Activated CD4-positive, alpha-beta T cell treated with anti-CD3 and anti-CD28 coated beads for 48 hours (primary cell): ENCODE measurements at regions not wholly inside any gene's neighbourhood (a gene's known extent, or its start where the extent isn't known, plus 50 kb on each side); places are given as distances from the start of the nearest gene placed in this dataset.
"Not testable (repeated sequence)": the region's sequence is repeated elsewhere in the genome, so short reads cannot be mapped to it uniquely, and the experiment has no call there.

Experiments used
- DNase-seq: peaks from one replicate; pipeline ENCODE4 v3.0.0-alpha.2; 2020

- DNase-seq, result no peak
Measured at GRCh38 chr10:33725430-33725829, 391.0 kb upstream of the NRP1 start.

GRCh38 chr10:33723181-33723580, 388.7 kb upstream of the NRP1 start:
- no peak for DNase-seq

DNA sequence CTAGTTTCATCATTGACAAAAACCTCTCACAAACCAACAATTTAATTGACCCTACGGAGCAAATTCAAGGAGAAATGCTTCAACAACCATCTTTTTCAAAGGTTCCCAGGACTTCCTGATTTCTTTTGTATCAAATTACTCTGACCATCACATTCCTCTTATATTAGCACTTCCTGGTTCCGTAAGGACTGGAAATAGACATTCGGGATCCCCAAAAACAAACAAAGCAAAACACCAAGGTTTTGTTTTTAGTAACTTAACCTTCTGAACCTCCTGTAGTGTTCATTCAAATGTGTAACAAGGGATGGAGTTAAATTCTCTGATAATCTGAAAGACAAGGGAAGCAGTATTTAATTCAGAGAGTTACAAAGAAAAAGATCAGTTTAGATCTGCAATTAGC, 387.6 kb upstream of the NRP1 start:
- DNase-seq, result no peak

DNA sequence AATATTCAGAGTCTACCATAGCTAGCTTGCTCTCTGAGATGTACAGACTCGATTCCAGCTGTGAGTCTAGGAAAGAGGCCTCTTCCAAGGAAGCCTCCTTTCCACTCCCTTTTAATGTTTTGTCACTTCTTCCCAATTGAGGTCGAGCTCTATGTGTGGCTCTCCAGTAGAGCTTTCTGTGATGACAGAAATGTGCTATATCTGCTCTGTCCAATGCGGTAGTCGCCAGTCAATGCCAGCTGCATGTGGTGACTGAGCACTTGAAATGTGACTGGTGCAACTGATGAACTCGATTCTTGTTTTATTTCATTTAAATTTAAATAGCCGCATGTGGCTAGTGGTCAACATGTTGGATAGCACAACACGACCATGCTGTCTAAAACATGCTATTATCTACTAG, 387.0 kb upstream of the NRP1 start:
- DNase-seq, result no peak

GRCh38 chr10:33720161-33720560, 385.7 kb upstream of the NRP1 start:
- no peak for DNase-seq

GRCh38 chr10:33719005-33719703, 384.7 kb upstream of the NRP1 start:
- no peak for DNase-seq

DNA sequence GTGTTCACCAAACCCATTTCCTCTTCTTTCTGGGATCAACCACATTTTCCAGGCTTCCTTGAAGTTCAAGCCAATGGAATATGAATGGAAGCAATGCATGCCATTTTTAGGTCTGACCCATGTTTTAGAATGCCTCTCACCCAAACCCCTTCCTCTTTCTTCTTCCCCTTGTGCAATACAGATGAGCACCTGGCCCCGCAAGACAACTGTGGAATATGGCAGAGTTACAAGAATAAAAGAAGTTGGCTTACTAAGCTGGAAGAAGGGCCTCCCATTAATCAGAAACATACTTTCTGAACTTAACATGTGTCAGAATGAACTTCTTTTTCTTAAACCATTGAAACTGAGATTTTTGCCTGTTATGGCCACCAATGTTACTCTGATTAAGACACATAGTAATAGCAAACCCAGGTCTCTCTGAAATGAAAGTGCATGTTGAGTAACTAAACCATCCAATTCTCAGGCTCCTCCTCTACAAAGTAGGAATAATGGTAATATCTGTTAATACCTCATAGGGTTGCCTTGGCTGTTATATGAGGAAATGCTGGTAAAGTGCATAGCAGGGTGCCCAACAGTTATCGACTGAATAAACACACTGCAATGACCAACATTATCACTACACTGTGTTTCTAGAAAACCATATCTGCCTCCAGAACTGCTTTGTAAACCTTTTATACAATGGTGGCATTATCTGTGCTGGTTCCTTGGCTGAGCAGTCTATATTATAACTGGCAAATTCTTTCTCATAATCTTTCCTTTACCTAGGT, 382.2 kb upstream of the NRP1 start:
- no peak for DNase-seq

GRCh38 chr10:33715303-33715975, 381.0 kb upstream of the NRP1 start:
- peak; percentile 3 for DNase-seq

- DNase-seq, result no peak
Measured at GRCh38 chr10:33712825-33713224, 378.4 kb upstream of the NRP1 start.

GRCh38 chr10:33710006-33710405, 375.5 kb upstream of the NRP1 start:
- DNase-seq, result no peak

GRCh38 chr10:33709008-33709753, 374.7 kb upstream of the NRP1 start:
- DNase-seq, result no peak

- no peak for DNase-seq
Measured at GRCh38 chr10:33708561-33708960, 374.1 kb upstream of the NRP1 start.

- DNase-seq, result no peak
Measured at GRCh38 chr10:33706746-33707145, 372.3 kb upstream of the NRP1 start.

DNA sequence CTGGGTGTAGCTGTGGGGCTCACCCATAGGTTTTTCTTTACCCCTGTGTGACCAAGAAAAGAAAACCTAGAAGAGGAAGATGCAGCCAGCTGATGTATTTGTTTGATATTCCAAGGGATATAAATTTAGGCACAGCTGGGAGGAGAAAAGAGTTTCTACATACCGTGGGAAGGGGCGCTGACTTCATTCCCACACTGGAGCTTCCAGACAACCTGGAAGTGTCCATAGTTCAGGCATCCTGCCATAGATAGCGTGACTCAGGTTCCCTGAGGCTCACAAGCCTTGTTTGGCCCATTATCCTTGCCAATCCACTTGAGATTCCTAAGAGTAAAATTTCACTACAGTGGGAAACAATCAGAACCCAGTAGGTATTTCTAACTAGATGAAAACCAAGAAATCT, 371.7 kb upstream of the NRP1 start:
- DNase-seq, result no peak

- DNase-seq, result no peak
Measured at GRCh38 chr10:33704214-33704830, 369.9 kb upstream of the NRP1 start.

DNA sequence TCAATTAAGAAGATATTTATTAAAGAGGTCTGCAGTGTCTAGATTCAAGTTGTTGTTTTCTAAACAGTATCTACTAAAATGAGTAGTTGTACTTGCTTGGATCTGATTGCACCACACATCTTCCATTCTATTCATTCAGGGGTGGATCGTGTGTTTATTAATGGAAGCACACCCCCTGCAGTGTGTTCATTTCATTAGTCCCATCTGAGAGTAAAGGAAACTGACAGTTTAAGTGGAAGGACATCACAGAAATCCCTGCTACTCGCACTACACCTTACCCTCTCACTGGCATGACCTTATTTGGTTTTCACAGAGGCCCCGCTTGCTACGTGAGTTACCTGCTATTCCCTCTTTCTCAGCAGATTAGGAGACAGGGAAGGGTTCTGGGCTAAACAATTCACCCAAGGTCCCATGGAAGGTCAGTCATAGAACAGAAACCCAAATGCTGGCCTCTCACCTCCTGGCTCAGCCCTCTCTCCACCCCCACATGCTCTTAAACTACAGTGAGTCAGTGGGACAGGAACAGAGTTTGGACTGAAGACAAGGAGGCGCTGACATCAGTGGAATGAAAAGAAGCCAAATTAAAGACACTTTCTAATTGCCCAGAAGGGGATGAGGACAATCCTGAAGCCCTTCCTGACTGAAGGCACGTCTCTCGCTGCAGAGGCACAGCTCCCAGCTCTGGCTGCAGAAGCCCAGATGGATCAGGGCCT, 369.2 kb upstream of the NRP1 start:
- no peak for DNase-seq

GRCh38 chr10:33698033-33698432, 363.6 kb upstream of the NRP1 start:
- no peak for DNase-seq

- DNase-seq, result no peak
Measured at GRCh38 chr10:33697016-33697415, 362.5 kb upstream of the NRP1 start.

DNA sequence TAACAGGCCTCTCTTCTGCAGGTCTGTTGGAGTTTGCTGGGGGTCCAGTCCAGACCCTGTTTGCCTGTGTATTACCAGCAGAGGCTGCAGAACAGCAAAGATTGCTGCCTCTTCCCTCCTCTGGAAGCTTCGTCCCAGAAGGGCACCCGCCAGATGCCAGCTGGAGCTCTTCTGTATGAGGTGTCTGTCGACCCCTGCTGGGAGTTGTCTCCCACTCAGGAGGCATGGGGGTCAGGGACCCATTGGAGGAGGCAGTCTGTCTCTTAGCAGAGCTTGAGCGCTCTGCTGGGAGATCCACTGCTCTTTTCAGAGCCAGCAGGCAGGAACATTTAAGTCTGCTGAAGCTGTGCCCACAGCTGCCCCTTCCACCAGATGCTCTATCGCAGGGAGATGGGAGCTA, 361.1 kb upstream of the NRP1 start:
- no peak for DNase-seq

DNA sequence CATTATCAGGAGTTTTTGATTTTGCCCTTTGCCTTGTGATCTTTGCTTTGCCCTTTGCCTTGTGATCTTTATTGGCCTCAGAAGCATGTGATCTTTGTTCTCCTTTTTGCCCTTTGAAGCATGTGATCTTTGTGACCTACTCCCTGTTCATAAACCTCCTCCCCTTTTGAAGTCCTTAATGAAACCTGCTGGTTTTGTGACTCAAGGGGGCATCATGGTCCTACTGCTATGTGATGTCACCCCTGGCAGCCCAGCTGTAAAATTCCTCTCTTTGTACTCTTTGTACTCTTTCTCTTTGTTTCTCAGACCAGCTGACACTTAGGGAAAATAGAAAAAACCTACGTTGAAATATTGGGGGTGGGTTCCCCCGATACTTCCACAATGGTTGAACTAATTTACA, 356.1 kb upstream of the NRP1 start:
- not testable (repeated sequence) for DNase-seq

DNA sequence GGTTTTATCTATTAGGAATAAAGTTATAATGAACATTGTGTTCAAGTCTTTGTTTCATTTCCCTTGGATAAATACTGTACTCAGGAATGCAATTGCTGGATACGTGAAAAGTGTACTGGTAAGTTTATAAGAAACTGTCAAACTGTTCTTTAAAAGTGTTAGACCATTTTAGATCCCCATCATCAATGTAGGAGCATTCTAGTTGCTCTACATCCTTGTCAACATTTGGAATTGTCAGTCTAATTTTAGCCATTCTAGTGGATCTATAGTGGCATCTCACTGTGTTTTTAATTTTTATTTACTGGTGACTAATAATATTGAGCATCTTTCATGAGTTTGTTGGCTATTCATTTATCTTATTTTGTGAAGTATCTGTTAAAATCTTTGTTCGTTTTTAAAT, 354.0 kb upstream of the NRP1 start:
- no peak for DNase-seq

- DNase-seq, result no peak
Measured at GRCh38 chr10:33684211-33684611, 349.7 kb upstream of the NRP1 start.
